Stomach (tissue), 8 donors: ENCODE measurements at regions not wholly inside any gene's neighbourhood (a gene's known extent, or its start where the extent isn't known, plus 50 kb on each side); places are given as distances from the start of the nearest gene placed in this dataset.
"Not testable (repeated sequence)": the region's sequence is repeated elsewhere in the genome, so short reads cannot be mapped to it uniquely, and the experiment has no call there.

Source experiments
- DNase-seq, 2 donors: peaks; one replicate each; pipeline versions ENCODE4 v3.0.0 to v3.0.0-alpha.2; 2013 to 2019
- H3K27ac ChIP-seq, 5 donors: fragments of 200-600 bp in 4 of 5; sonication (generic) in 4 of 5; one replicate each; pipeline ENCODE4 v1.5.1; 2013 to 2019; ENCODE audit warnings: mild to moderate bottlenecking in 1 of 5, moderate library complexity in 1 of 5
- H3K27me3 ChIP-seq, 3 donors: fragments of 200-600 bp; sonication (generic); one replicate each; pipeline ENCODE4 v1.5.1; 2017 to 2019; ENCODE audit warnings: mixed run types in 1 of 3
- H3K36me3 ChIP-seq, 4 donors: fragments of 200-600 bp; sonication (generic); 1 replicate in 3 of 4; 2 replicates in 1 of 4; pipeline ENCODE4 v1.5.1; 2016 to 2019
- H3K4me1 ChIP-seq, 4 donors: fragments of 200-600 bp; sonication (generic); one replicate each; pipeline ENCODE4 v1.5.1; 2016 to 2019
- H3K4me3 ChIP-seq, 4 donors: fragments of 200-600 bp; sonication (generic) in 3 of 4; one replicate each; pipeline ENCODE4 v1.5.1; 2016 to 2019; ENCODE audit warnings: mild to moderate bottlenecking in 1 of 4
- H3K9me3 ChIP-seq, 4 donors: fragments of 200-600 bp; sonication (generic); one replicate each; pipeline ENCODE4 v1.5.1; 2016 to 2019
- CTCF ChIP-seq, 7 experiments: fragments of 450-650 bp in 4 of 7; fragments of 200-600 bp in 3 of 7; sonication (generic) in 3 of 7; IDR thresholded peaks; one replicate each; pipeline ENCODE4 v1.5.1; 2016 to 2019; ENCODE audit warnings: antibody characterized with exemption in 7 of 7, control low read depth in 2 of 7, mild to moderate bottlenecking in 1 of 7
- EP300 ChIP-seq: sonication (generic); formaldehyde crosslinking; IDR thresholded peaks from one replicate; pipeline ENCODE4 v1.6.1; 2017; ENCODE audit warnings: antibody characterized with exemption
- POLR2A ChIP-seq, 4 donors: fragments of 450-650 bp; IDR thresholded peaks; one replicate each; pipeline ENCODE4 v1.6.1; 2016; ENCODE audit warnings: antibody characterized with exemption in 4 of 4, control low read depth in 2 of 4, mild to moderate bottlenecking in 1 of 4, moderate library complexity in 1 of 4
- POLR2AphosphoS5 ChIP-seq, 3 donors: sonication (generic); formaldehyde crosslinking; IDR thresholded peaks; one replicate each; pipeline ENCODE4 v1.6.1; 2016; ENCODE audit warnings: antibody characterized with exemption in 3 of 3
- WGBS, 5 donors: extraction: QIAGEN DNeasy Blood & Tissue Kit in 3 of 5; methylation state at CpG; one replicate each; pipeline versions ENCODE4 v1.1.5 to v1.1.7; 2013 to 2018; 5-methylcytosine and 5-hydroxymethylcytosine counted together
- intact Hi-C: fragments of 100-400 bp; cut with DNase I; formaldehyde crosslinking; loops from one replicate; pipeline ENCODE4 v1.15.1; 2023; ENCODE audit warnings: low total_unique reads
- donor health status: healthy with polysubstance abuse.
- donor health status: Bipolar disorder and iron deficiency.
- donor health status: healthy.

- H3K9me3 ChIP-seq, result no peaks in the 10 kb centered on the region
- H3K27me3 ChIP-seq, result no peaks in the 10 kb centered on the region
- no peak for TF ChIP-seq POLR2AphosphoS5 (IDR thresholded peaks at IDR 0.05)
- TF ChIP-seq POLR2A (IDR thresholded peaks at IDR 0.05), result no peak
- TF ChIP-seq EP300, result no peak
- no peak for TF ChIP-seq CTCF (IDR thresholded peaks at IDR 0.05)
- no peaks in the 10 kb centered on the region for H3K36me3 ChIP-seq
- DNase-seq, result no peak
- intact Hi-C loops, result no loop called here
- 84 to 93% (median 90%) methylated on average over 4 of the region's 4 CpGs for WGBS, 5 donors
- H3K4me1 ChIP-seq, result peaks cover 0 to 8% (median 0%) of the 10 kb centered on the region in 4 donors
- H3K27ac ChIP-seq, result no peak overlapping the region
- H3K4me3 ChIP-seq, result no peak overlapping the region
Observed at GRCh38 chr11:45000918-45001317, 50.2 kb upstream of the TP53I11 start.

- Histone ChIP-seq H3K36me3 (no peaks in the 10 kb centered on the region), H3K27ac (no peak overlapping the region), H3K4me1 (peaks cover 0 to 8% (median 0%) of the 10 kb centered on the region in 4 donors), H3K4me3 (no peak overlapping the region), H3K9me3 (no peaks in the 10 kb centered on the region), H3K27me3 (no peaks in the 10 kb centered on the region)
- intact Hi-C loops, result no loop called here
- 87 to 92% (median 89%) methylated on average over 6 of the region's 6 CpGs for WGBS, 5 donors
- DNase-seq, result no peak
- TF ChIP-seq POLR2A (IDR thresholded peaks at IDR 0.05) (no peak), CTCF (IDR thresholded peaks at IDR 0.05) (no peak), EP300 (no peak), POLR2AphosphoS5 (IDR thresholded peaks at IDR 0.05) (no peak)
Observed at GRCh38 chr11:45001466-45002165, 50.9 kb upstream of the TP53I11 start.

- Histone ChIP-seq H3K4me1 (no peaks in the 10 kb centered on the region), H3K27ac (no peak overlapping the region), H3K9me3 (no peaks in the 10 kb centered on the region), H3K4me3 (no peak overlapping the region), H3K27me3 (no peaks in the 10 kb centered on the region), H3K36me3 (no peaks in the 10 kb centered on the region)
- TF ChIP-seq CTCF (IDR thresholded peaks at IDR 0.05), result no peak
- no peak for TF ChIP-seq POLR2AphosphoS5 (IDR thresholded peaks at IDR 0.05)
- TF ChIP-seq EP300, result no peak
- DNase-seq, result no peak
- 85 to 94% (median 93%) methylated on average over 1 of the region's 1 CpG for WGBS, 5 donors
- intact Hi-C loops, result no loop called here
Observed at GRCh38 chr11:45005106-45005505, 54.4 kb upstream of the TP53I11 start.

- no peak overlapping the region for H3K4me3 ChIP-seq
- 73 to 79% (median 76%) methylated on average over 8 of the region's 8 CpGs for WGBS, 5 donors
- no peaks in the 10 kb centered on the region for H3K9me3 ChIP-seq
- DNase-seq, result no peak
- H3K27me3 ChIP-seq, result no peaks in the 10 kb centered on the region
- no peak overlapping the region for H3K27ac ChIP-seq
- H3K36me3 ChIP-seq, result no peaks in the 10 kb centered on the region
- TF ChIP-seq CTCF (IDR thresholded peaks at IDR 0.05) (no peak), POLR2A (IDR thresholded peaks at IDR 0.05) (no peak), POLR2AphosphoS5 (IDR thresholded peaks at IDR 0.05) (no peak)
- intact Hi-C loops, result no loop called here
- H3K4me1 ChIP-seq, result no peaks in the 10 kb centered on the region
Observed at GRCh38 chr11:45007011-45007410, 56.3 kb upstream of the TP53I11 start.

- H3K4me1 ChIP-seq, H3K36me3 ChIP-seq, H3K4me3 ChIP-seq, intact Hi-C loops, H3K27me3 ChIP-seq, H3K27ac ChIP-seq, DNase-seq: not testable (repeated sequence)
- peaks cover 0 to 18% (median 6%) of the 10 kb centered on the region in 4 donors for H3K9me3 ChIP-seq
- 68 to 77% (median 74%) methylated on average over 5 of the region's 5 CpGs for WGBS, 5 donors
Observed at GRCh38 chr11:45015983-45016382, 65.3 kb upstream of the TP53I11 start.

- WGBS, 5 donors, result 48 to 66% (median 61%) methylated on average over 4 of the region's 4 CpGs
- intact Hi-C loops, result not testable (repeated sequence)
Observed at GRCh38 chr11:45016446-45016845, 65.8 kb upstream of the TP53I11 start.

More at GRCh38 chr11:45016446-45016845, 65.8 kb upstream of the TP53I11 start:
- H3K27ac ChIP-seq, H3K4me1 ChIP-seq, H3K36me3 ChIP-seq, H3K27me3 ChIP-seq, H3K4me3 ChIP-seq, DNase-seq: not testable (repeated sequence)
- peaks cover 0 to 18% (median 6%) of the 10 kb centered on the region in 4 donors for H3K9me3 ChIP-seq
